ENCODE measurements at regions not wholly inside any gene's neighbourhood (a gene's known extent, or its start where the extent isn't known, plus 50 kb on each side); places are given as distances from the start of the nearest gene placed in this dataset.

DNA sequence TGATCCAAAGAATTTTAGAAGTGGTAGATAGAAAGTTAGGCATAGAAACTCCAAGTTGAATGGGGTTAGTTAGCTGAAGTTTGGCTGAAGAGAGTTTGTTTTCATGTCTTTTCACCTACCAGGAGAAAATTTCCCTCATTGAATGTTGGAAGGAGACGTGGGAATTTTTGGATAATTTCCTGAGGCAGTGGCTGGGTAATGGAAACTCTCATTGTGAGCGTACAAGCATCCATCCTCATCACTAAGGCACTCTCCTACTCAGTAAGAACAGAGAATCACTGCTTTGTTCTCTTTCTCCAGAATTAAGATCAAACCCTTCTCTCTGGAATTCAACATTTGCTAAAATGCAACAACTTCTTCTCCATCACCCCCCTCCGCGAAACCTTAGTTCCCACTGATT lies 179.7 kb downstream of the PALM2AKAP2 start (continued):
- TF ChIP-seq ZSCAN29 (CRISPR knock-in tag; conservative IDR thresholded peaks at IDR 0.05) = no peak
- TF ChIP-seq SP1 (IDR thresholded peaks at IDR 0.05) = no peak
- TF ChIP-seq SP1 (CRISPR knock-in tag; IDR thresholded peaks at IDR 0.05) = no peak

DNA sequence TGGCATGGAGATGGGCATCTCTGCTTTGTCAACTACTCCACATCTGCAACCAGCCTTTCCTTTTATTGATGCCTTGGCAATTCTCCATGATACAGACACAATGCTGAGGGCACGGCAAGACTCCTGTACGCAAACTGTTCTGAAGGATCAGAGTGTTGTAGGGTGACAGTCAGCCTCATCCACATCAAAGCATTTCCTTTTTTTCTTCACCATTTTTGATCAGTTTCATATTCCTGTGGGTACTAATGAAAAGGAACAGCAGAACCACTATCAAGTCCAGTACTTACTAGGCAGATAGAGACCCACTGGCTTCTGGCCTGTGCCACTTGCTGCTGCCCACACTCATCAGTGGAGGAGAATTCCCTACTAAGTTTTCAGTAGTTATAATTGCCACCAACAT lies 181.6 kb downstream of the PALM2AKAP2 start:
- no TSS peak for BruUV-seq (replicated peaks)
- no peak overlapping the region for H3K9ac ChIP-seq (ENCODE audit: insufficient read depth, low read depth, low read length)
- 44% methylated on average over 2 of the region's 2 CpGs for WGBS (ENCODE audit: low lambda C conversion rate)
- ATAC-seq (no peak), DNase-seq (ENCODE audit: low spot score) (no peak), FAIRE-seq (no peak)
- H3K4me3 ChIP-seq (replicated peaks in 1 of 3; ENCODE audit: insufficient read depth in 1 of 3, low read depth in 2 of 3, low read length in 3 of 3) = no peak overlapping the region
- H3K79me2 ChIP-seq (ENCODE audit: insufficient read depth, low read length) = no peaks in the 10 kb centered on the region
- POLR2A ChIA-PET = no interaction called here
- no peaks in the 10 kb centered on the region for H3K9me3 ChIP-seq (ENCODE audit: low read length)
- no peaks in the 10 kb centered on the region for H4K20me1 ChIP-seq (ENCODE audit: insufficient read depth, low read length)
- H3K4me1 ChIP-seq (ENCODE audit: insufficient read depth, low read length) = no peaks in the 10 kb centered on the region
- intact Hi-C loops (cut with micrococcal nuclease; ENCODE audit: unreplicated experiment) = no loop called here
- CTCF ChIA-PET (ENCODE audit: low intra/inter-chr PET ratio, low total read pairs) = no interaction called here
- H3K36me3 ChIP-seq (replicated peaks in 1 of 2; ENCODE audit: control insufficient read depth in 1 of 2, insufficient read depth in 2 of 2, low read length in 2 of 2) = no peaks in the 10 kb centered on the region
- H3K27me3 ChIP-seq (ENCODE audit: control insufficient read depth in 1 of 2, insufficient read depth in 2 of 2, low read length in 2 of 2) = no peaks in the 10 kb centered on the region; a peak in 1 of 5 replicates
- no peak overlapping the region for H3K27ac ChIP-seq (ENCODE audit: extremely low read length, insufficient read depth, low read length)
- H2AFZ ChIP-seq (ENCODE audit: low read length) = no peak overlapping the region
- in situ Hi-C loops (cut with HindIII; ENCODE audit: extremely low pct_ligation_motif_present, low pct_unique_long_range_greater_than_20kb) = no loop called here
- no peak overlapping the region for H3K4me2 ChIP-seq (ENCODE audit: low read depth, low read length)
- TF ChIP-seq KDM5A (IDR thresholded peaks at IDR 0.05; ENCODE audit: borderline replicate concordance, low read length) (no peak), ARNT (IDR thresholded peaks at IDR 0.05) (no peak), ZNF101 (CRISPR knock-in tag; IDR thresholded peaks at IDR 0.05; ENCODE audit: borderline replicate concordance, low read depth) (no peak), MBD4 (IDR thresholded peaks at IDR 0.05; ENCODE audit: borderline replicate concordance, low read length) (no peak), ZNF143 (CRISPR knock-in tag; IDR thresholded peaks at IDR 0.05) (no peak), ZNF605 (CRISPR knock-in tag; IDR thresholded peaks at IDR 0.05) (no peak), ZFP41 (CRISPR knock-in tag; IDR thresholded peaks at IDR 0.05; ENCODE audit: borderline replicate concordance) (no peak), JUNB (CRISPR knock-in tag; IDR thresholded peaks at IDR 0.05; ENCODE audit: borderline replicate concordance) (no peak), MEIS2 (CRISPR knock-in tag; IDR thresholded peaks at IDR 0.05) (no peak), RCOR2 (CRISPR knock-in tag; IDR thresholded peaks at IDR 0.05) (no peak), ZNF577 (CRISPR knock-in tag; IDR thresholded peaks at IDR 0.05; ENCODE audit: borderline replicate concordance, low read depth) (no peak), ZNF878 (CRISPR knock-in tag; IDR thresholded peaks at IDR 0.05) (no peak)
- TF ChIP-seq, protein P1, sequence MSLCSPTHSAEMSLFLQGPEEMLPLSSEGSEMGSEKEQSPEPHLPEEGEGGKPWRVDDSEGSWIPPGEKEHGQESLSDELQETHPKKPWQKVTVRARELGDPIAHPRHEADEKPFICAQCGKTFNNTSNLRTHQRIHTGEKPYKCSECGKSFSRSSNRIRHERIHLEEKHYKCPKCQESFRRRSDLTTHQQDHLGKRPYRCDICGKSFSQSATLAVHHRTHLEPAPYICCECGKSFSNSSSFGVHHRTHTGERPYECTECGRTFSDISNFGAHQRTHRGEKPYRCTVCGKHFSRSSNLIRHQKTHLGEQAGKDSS (CRISPR knock-in tag; IDR thresholded peaks at IDR 0.05; ENCODE audit: borderline replicate concordance, low read depth) = no peak
- TF ChIP-seq, protein P2, sequence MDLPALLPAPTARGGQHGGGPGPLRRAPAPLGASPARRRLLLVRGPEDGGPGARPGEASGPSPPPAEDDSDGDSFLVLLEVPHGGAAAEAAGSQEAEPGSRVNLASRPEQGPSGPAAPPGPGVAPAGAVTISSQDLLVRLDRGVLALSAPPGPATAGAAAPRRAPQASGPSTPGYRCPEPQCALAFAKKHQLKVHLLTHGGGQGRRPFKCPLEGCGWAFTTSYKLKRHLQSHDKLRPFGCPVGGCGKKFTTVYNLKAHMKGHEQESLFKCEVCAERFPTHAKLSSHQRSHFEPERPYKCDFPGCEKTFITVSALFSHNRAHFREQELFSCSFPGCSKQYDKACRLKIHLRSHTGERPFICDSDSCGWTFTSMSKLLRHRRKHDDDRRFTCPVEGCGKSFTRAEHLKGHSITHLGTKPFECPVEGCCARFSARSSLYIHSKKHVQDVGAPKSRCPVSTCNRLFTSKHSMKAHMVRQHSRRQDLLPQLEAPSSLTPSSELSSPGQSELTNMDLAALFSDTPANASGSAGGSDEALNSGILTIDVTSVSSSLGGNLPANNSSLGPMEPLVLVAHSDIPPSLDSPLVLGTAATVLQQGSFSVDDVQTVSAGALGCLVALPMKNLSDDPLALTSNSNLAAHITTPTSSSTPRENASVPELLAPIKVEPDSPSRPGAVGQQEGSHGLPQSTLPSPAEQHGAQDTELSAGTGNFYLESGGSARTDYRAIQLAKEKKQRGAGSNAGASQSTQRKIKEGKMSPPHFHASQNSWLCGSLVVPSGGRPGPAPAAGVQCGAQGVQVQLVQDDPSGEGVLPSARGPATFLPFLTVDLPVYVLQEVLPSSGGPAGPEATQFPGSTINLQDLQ (CRISPR knock-in tag; IDR thresholded peaks at IDR 0.05) = no peak
- TF ChIP-seq, protein P3, sequence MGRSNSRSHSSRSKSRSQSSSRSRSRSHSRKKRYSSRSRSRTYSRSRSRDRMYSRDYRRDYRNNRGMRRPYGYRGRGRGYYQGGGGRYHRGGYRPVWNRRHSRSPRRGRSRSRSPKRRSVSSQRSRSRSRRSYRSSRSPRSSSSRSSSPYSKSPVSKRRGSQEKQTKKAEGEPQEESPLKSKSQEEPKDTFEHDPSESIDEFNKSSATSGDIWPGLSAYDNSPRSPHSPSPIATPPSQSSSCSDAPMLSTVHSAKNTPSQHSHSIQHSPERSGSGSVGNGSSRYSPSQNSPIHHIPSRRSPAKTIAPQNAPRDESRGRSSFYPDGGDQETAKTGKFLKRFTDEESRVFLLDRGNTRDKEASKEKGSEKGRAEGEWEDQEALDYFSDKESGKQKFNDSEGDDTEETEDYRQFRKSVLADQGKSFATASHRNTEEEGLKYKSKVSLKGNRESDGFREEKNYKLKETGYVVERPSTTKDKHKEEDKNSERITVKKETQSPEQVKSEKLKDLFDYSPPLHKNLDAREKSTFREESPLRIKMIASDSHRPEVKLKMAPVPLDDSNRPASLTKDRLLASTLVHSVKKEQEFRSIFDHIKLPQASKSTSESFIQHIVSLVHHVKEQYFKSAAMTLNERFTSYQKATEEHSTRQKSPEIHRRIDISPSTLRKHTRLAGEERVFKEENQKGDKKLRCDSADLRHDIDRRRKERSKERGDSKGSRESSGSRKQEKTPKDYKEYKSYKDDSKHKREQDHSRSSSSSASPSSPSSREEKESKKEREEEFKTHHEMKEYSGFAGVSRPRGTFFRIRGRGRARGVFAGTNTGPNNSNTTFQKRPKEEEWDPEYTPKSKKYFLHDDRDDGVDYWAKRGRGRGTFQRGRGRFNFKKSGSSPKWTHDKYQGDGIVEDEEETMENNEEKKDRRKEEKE (IDR thresholded peaks at IDR 0.05) = no peak
- TF ChIP-seq, protein P4, sequence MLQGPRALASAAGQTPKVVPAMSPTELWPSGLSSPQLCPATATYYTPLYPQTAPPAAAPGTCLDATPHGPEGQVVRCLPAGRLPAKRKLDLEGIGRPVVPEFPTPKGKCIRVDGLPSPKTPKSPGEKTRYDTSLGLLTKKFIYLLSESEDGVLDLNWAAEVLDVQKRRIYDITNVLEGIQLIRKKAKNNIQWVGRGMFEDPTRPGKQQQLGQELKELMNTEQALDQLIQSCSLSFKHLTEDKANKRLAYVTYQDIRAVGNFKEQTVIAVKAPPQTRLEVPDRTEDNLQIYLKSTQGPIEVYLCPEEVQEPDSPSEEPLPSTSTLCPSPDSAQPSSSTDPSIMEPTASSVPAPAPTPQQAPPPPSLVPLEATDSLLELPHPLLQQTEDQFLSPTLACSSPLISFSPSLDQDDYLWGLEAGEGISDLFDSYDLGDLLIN (CRISPR knock-in tag; IDR thresholded peaks at IDR 0.05; ENCODE audit: borderline replicate concordance) = no peak
